ENCODE measurements at regions not wholly inside any gene's neighbourhood (a gene's known extent, or its start where the extent isn't known, plus 50 kb on each side); places are given as distances from the start of the nearest gene placed in this dataset.

DNA sequence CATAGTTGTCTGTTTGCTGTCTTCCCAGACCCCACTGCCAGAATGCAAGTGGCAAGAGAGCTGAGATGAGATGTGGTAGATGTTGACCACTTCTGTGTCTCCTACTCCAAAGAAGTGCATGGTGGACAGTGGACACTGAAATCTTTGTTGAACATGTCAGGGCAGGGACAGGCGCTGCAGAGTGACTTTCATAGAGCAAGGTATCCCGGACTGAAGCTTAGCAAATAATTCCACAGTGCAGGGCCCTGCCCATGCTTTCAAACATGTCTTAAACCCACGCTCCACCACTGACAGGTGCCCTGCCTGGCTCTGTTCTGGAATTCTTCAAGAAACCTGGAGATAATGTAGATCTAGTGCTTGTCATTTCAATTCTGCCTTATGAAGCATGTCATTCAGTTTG is 470.5 kb upstream of the ID2 start:
- peaks cover 0 to 5% (median 3%) of the 10 kb centered on the region in 3 donors for H3K27me3 Mint-ChIP-seq
- no peak for DNase-seq
- peaks cover 6 to 35% (median 14%) of the 10 kb centered on the region in 7 donors for H3K9me3 Mint-ChIP-seq

DNA sequence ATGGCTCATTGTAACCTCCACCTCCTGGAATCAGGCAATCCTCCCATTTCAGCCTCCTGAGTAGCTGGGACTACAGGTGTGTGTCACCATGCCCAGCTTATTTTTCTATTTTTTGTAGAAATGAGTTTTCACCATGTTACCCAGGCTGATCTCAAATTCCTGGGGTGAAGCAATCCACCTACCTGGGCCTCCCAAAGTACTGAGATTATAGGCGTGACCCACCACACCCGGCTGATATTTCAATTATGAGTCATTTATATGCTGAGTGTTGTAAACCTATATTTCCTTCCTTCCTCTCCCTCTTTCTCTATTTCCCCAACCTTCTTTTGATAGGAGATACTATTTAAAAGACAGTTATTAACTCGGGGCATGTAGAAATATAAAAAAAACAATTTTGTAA is 469.6 kb upstream of the ID2 start:
- Mint-ChIP-seq H3K27ac (no peak overlapping the region), H3K27me3 (peaks cover 0 to 5% (median 3%) of the 10 kb centered on the region in 3 donors), H3K4me3 (no peak overlapping the region), H3K4me1 (no peaks in the 10 kb centered on the region), H3K9me3 (peaks cover 5 to 26% (median 10%) of the 10 kb centered on the region in 7 donors), H3K36me3 (peaks cover 0 to 7% of the 10 kb centered on the region in 2 donors)
- DNase-seq (no peak), ATAC-seq (ENCODE audit: low read depth in 2 of 2) (no peak)

More for the DNA sequence above, 470.5 kb upstream of the ID2 start:
- Mint-ChIP-seq H3K36me3 (peaks cover 0 to 11% of the 10 kb centered on the region in 2 donors), H3K4me1 (no peaks in the 10 kb centered on the region), H3K4me3 (no peak overlapping the region), H3K27ac (no peak overlapping the region)
- no peak for ATAC-seq (ENCODE audit: low read depth in 2 of 2)

DNA sequence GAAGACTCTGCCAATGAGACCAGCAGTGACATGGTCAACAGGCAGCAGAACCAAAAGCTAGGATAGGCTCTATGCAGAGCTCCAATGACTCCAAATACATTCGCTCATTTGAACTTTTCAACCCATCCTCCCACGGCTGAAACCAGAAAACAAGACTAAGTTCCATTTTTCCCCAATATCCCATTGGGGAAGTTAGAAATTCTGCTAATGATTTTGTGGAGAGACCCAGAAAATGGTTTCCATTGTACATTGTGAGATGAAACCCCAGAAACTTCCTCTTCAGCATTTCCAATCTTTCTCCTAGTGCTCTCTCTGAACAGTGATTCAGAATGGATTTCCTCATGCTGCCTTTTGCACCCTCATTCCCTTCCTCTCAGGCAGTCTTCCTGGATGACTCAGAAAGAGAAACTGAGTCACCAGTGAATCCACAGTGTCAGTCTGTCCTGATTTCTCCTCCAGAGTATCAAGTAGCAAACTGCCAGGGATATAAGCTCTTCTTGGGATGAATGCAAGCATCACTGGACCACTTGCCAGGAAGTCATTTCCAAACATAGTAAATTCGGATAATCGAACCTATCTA is 467.7 kb upstream of the ID2 start:
- Mint-ChIP-seq H3K4me1 (no peaks in the 10 kb centered on the region), H3K4me3 (no peak overlapping the region), H3K36me3 (no peaks in the 10 kb centered on the region), H3K27me3 (peaks cover 7 to 13% (median 11%) of the 10 kb centered on the region in 3 donors), H3K9me3 (peaks cover 0 to 8% (median 0%) of the 10 kb centered on the region in 7 donors), H3K27ac (no peak overlapping the region)
- ATAC-seq (ENCODE audit: low read depth in 2 of 2) (no peak), DNase-seq (no peak)

DNA sequence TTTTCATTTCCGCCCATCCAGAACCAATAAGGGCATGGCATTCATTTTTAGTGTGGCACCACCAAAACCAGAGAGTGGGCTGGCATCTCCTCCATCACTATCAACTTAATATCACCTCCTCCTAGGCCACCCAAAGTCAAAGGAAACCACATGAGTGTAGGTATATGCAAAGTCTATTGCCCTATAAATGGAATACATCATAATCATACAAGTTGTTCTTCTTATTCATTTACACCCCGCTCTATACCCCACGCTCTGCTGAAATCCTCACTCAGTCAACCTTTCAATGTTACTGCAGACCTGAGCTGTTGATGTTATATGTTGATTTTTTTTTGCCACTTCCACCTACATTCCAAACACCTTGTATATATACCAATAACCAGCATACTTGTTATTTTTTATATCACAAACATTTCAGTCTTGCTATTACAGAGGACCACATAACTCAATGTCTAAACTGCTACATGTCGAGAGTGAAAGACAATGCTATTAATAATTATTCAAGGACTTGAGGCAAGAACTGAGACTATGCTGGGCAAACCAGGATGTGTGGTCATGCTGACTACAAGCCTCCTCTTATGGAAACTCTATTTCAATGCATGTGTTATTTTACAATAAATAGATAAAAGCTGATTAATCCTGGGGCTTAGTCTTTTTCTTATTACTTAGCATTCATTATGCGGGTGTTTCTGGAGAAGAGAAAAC is 466.5 kb upstream of the ID2 start:
- Mint-ChIP-seq H3K4me1 (no peaks in the 10 kb centered on the region), H3K27me3 (peaks cover 10 to 15% (median 13%) of the 10 kb centered on the region in 3 donors), H3K9me3 (peaks cover 0 to 4% (median 0%) of the 10 kb centered on the region in 7 donors), H3K36me3 (no peaks in the 10 kb centered on the region), H3K4me3 (no peak overlapping the region), H3K27ac (no peak overlapping the region)
- DNase-seq (no peak), ATAC-seq (ENCODE audit: low read depth in 2 of 2) (no peak)

DNA sequence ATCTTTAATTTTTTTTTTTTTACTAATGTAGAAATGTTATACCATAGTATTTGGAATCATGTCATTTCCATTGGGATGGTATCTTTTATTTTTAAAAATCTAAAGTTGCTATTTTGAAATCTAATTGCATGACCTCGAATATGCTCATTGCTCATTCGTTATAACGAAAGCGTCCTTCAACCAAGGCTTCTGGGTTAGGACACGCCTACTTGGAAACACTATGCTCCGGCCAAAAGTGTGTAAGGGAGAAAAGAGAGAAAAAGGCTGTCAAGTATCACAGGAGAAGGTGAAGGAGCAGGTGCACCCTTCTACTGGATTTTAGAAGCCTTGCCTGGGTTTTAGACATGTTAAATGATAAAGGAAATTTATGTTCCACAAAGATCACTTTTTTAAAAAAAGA is 465.9 kb upstream of the ID2 start:
- H3K27ac Mint-ChIP-seq, result no peak overlapping the region
- no peaks in the 10 kb centered on the region for H3K36me3 Mint-ChIP-seq
- H3K4me3 Mint-ChIP-seq, result no peak overlapping the region
- H3K9me3 Mint-ChIP-seq, result peaks cover 0 to 4% (median 0%) of the 10 kb centered on the region in 7 donors
- peaks cover 10 to 15% (median 13%) of the 10 kb centered on the region in 3 donors for H3K27me3 Mint-ChIP-seq
- no peaks in the 10 kb centered on the region for H3K4me1 Mint-ChIP-seq
- ATAC-seq (ENCODE audit: low read depth in 2 of 2), result no peak
- DNase-seq, result no peak

DNA sequence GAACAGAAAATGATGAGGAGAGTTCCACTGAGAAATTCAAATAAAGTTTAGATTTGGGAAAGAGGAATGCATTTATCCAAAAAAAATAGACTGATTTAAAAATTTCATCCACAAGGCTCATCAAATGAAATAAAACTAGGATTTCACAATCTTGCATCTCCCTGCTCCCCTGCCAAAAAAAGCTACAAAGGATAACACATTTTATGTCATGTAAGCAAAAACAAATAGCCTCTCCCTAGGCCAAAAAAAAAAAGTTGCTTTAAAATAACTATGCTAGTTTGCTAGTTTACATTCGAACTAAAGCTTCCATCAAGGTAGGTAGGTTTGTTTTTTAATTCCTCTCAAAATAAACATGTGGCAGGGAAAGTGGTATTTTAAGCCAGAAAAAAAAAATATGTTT is 465.5 kb upstream of the ID2 start:
- peaks cover 0 to 4% (median 0%) of the 10 kb centered on the region in 7 donors for H3K9me3 Mint-ChIP-seq
- ATAC-seq (ENCODE audit: low read depth in 2 of 2) (no peak), DNase-seq (no peak)
- H3K27me3 Mint-ChIP-seq, result peaks cover 10 to 15% (median 13%) of the 10 kb centered on the region in 3 donors
- H3K4me3 Mint-ChIP-seq, result no peak overlapping the region
- no peak overlapping the region for H3K27ac Mint-ChIP-seq
- H3K36me3 Mint-ChIP-seq, result no peaks in the 10 kb centered on the region
- no peaks in the 10 kb centered on the region for H3K4me1 Mint-ChIP-seq

DNA sequence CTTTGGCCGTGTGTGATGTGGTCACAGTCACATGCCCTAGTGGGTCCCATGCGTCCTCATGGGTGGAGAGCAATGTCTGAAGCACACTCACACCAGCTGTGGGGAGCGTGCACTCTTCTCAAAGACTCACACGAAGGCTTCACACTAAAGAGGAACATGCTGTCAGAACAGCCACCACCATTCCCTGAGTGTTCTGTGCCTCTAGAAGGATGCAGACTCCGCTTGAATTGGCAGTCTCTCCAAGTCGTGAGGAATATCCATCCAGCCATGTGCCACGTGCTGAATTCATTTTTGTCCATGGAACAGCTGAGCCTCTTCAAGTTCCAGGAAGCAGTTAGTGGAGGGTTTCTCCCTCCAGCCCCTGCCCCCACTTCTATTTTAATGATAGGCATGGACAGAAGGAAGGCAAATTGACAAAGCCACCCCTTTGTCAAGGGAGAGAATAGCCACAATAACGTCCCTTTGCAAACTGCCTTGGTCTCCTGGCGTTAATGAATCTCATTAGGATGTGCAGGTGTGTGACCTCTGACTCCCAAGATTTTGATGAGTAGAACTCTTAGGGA is 464.3 kb upstream of the ID2 start:
- no peak for DNase-seq
- H3K36me3 Mint-ChIP-seq, result no peaks in the 10 kb centered on the region
- H3K4me1 Mint-ChIP-seq, result no peaks in the 10 kb centered on the region
- peak overlapping the region in 1 of 6 donors; percentile 6 for H3K27ac Mint-ChIP-seq
- peaks cover 10 to 15% (median 13%) of the 10 kb centered on the region in 3 donors for H3K27me3 Mint-ChIP-seq
- ATAC-seq (ENCODE audit: low read depth in 2 of 2), result no peak
- peaks cover 0 to 4% (median 0%) of the 10 kb centered on the region in 7 donors for H3K9me3 Mint-ChIP-seq
- no peak overlapping the region for H3K4me3 Mint-ChIP-seq

DNA sequence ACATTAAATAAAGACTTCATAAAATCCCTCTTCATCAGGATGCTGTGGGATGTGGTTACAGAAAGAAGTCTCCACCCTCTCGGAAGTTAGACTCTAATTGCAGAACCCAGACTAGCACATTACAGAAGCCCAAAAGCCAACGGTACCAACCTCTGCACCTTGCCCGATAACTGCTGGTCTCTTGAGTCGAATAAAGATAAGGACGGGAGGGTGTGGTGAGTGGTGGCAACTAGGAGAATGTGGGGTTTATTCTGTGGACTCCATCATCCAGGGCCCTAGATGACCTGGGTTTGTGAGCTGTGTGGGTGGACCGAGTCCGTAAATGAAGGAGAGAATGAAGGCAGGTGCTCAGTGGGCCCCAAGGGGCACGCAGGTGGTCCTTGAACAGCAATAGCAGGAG is 462.8 kb upstream of the ID2 start:
- Mint-ChIP-seq H3K4me1 (no peaks in the 10 kb centered on the region), H3K27ac (no peak overlapping the region), H3K36me3 (no peaks in the 10 kb centered on the region), H3K4me3 (no peak overlapping the region), H3K27me3 (peaks cover 15 to 19% (median 18%) of the 10 kb centered on the region in 3 donors), H3K9me3 (peaks cover 0 to 4% (median 0%) of the 10 kb centered on the region in 7 donors)
- DNase-seq (no peak), ATAC-seq (ENCODE audit: low read depth in 2 of 2) (no peak)

DNA sequence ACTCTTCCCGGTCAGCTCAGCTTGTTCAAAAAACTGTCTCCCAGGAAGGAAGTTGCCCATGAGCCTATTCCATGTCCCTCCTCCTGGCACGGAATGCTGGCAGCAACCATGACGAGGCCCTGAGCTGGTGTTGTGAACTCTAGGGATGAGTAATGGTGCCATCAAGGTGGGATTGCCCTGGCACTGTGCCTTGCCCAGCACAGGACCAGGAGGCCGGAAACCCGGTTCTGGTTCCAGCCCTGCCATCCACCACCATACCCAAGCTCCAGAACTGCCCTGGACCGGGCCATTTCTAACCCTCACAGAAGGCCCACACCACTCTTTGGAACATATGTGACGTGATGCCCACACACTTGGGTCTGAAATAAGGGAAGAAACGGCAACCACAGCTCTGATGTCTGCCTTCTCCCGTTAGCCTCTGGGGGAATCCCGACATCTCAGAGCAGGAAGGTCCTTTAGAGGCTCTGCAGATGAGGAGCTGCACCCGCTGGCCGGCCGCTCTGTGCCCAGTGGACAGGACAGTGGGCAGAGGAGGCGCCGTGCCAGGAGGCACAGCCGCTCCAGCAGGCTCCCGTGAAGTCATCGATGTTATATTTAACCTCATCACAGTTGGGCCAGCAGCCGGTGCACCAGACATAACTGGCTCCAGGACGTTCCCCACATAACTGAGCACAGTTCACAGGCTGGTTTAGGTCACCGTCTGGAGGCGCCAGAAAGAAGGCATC is 462.1 kb upstream of the ID2 start:
- ATAC-seq (ENCODE audit: low read depth in 2 of 2) (no peak), DNase-seq (no peak)
- Mint-ChIP-seq H3K27me3 (peaks cover 15 to 21% (median 21%) of the 10 kb centered on the region in 3 donors), H3K9me3 (peaks cover 0 to 4% (median 0%) of the 10 kb centered on the region in 7 donors), H3K4me1 (no peaks in the 10 kb centered on the region), H3K4me3 (no peak overlapping the region), H3K27ac (peak overlapping the region in 1 of 6 donors; percentile 32), H3K36me3 (no peaks in the 10 kb centered on the region)

DNA sequence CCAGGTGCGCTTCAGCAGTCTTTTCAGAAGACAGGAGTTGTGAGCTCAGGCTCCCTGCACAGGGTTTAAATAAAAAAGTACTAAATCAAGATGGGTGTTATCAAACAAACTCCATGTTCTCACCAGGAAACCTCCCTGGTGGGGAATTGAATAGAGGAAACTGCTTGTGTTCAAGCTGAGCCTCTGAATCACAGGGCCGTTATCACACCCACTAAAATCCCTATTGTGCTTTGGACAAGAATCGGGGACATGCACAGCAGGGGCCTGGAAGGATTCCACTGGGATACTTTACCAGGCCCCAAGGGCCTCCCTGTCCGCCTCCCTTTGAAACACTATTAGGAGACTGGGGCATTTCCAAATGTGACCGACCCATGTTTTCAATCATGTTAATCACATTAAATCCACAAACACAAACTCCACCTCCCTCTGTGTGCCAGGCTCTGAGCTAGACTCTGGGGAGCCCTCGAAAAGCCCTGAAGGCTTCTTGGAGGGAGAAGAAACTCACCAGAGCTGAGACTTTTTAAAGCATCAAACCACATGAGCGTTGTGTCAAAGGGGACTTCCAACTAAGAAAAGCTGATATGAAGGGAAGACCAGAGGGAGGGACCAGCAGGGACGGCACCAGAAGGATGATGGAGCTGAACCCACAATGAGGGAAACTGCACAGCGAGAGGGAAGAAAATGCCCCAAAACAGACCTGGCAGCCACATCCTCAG is 458.7 kb upstream of the ID2 start:
- H3K27me3 Mint-ChIP-seq, result peaks cover 29 to 49% (median 36%) of the 10 kb centered on the region in 3 donors
- no peaks in the 10 kb centered on the region for H3K36me3 Mint-ChIP-seq
- H3K9me3 Mint-ChIP-seq, result peaks cover 0 to 4% (median 0%) of the 10 kb centered on the region in 7 donors
- no peak for ATAC-seq (ENCODE audit: low read depth in 2 of 2)
- no peaks in the 10 kb centered on the region for H3K4me1 Mint-ChIP-seq
- no peak overlapping the region for H3K27ac Mint-ChIP-seq
- H3K4me3 Mint-ChIP-seq, result peak overlapping the region in 1 of 8 donors; percentile 48
- no peak for DNase-seq

DNA sequence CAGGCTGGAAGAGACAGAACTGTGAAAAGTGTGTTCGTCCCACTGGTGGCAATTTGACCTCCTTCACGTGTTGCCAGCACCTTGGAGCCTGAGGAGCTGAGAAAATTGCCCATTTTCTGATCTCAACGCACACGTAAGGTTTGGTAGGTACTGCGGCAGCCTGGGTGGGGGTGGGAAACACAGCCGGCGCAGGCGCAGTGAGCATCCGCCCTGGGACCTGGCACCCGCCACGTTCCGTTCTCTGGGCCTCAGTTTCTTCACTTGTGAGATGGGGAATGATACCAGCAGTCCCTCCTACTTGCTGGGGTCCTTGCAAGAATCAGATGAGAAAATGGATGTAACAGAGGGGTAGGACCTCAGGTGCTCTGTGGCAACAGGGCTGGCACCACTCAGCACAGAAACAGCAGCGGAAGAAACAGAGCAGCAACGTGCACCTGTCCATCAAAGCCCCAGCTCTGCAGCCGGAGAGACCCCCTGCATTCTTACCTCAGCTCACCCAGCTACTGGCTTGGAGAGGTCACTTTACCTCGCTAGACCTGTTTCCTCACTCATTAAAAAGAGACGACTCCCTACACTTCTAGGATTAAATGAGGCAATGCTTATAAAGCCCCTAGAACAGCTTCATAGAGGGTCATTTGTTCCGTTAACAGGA is 458.0 kb upstream of the ID2 start:
- no peak overlapping the region for H3K27ac Mint-ChIP-seq
- DNase-seq, result no peak
- H3K36me3 Mint-ChIP-seq, result no peaks in the 10 kb centered on the region
- no peak for ATAC-seq (ENCODE audit: low read depth in 2 of 2)
- no peaks in the 10 kb centered on the region for H3K4me1 Mint-ChIP-seq
- peaks cover 23 to 49% (median 30%) of the 10 kb centered on the region in 3 donors for H3K27me3 Mint-ChIP-seq
- no peak overlapping the region for H3K4me3 Mint-ChIP-seq
- peaks cover 0 to 2% (median 0%) of the 10 kb centered on the region in 7 donors for H3K9me3 Mint-ChIP-seq

DNA sequence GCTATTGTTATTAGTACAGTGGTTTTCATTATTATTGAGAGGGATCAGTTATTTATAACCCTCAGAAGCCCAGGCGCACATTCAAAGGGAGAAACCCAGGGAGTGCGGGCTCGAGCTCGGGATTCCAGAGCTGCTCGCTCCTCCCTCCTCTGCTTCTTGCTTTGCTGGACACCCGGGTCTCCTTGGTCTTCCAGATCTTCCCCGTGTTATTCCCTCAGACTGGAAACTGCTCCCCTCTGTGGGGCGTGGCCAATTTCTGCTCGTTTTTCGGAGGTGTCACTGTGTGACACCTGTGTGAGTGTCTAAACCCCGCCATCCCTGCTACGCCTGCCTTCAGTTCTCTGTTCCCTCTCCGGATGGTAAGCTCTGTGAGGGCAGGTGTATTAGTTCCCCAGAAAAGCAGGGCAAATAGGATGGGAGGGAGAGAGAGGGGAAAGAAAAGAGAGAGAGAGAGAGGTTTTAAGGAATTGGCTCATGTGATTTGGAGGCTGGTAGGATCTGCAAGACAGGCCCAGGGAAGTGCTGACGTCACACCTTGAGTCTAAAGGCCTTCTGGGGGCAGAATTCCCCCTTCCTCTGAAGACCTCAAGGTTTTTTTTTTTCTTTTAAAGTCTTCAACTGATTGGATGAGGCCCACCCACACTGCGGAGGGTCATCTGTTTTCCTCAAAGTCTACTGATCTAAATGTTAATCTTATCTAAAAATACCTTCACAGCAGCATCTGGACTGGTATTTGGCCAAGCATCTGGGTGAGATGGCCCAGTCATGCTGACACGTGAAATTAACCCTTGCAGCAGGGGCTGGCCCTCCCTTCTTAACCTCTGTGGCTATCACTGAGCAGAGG is 457.3 kb upstream of the ID2 start:
- no peak overlapping the region for H3K27ac Mint-ChIP-seq
- no peak overlapping the region for H3K4me3 Mint-ChIP-seq
- ATAC-seq (ENCODE audit: low read depth in 2 of 2), result no peak
- H3K4me1 Mint-ChIP-seq, result peaks cover 0 to 5% (median 0%) of the 10 kb centered on the region in 3 donors
- no peaks in the 10 kb centered on the region for H3K36me3 Mint-ChIP-seq
- peaks cover 0 to 2% (median 0%) of the 10 kb centered on the region in 7 donors for H3K9me3 Mint-ChIP-seq
- peaks cover 23 to 50% (median 28%) of the 10 kb centered on the region in 3 donors for H3K27me3 Mint-ChIP-seq
- DNase-seq, result no peak
